Skeletal muscle tissue (tissue), 3 donors: ENCODE measurements at regions not wholly inside any gene's neighbourhood (a gene's known extent, or its start where the extent isn't known, plus 50 kb on each side); places are given as distances from the start of the nearest gene placed in this dataset.

Experiments
- H3K27ac ChIP-seq: one replicate; pipeline ENCODE4 v1.7.0; 2013; ENCODE audit warnings: mild to moderate bottlenecking, low read depth, low read length, inconsistent platforms
- H3K27me3 ChIP-seq, 3 donors: one replicate each; pipeline ENCODE4 v1.7.0; 2013; ENCODE audit warnings: low read length in 3 of 3; ENCODE audit not compliant: control insufficient read depth in 3 of 3, insufficient read depth in 3 of 3
- H3K36me3 ChIP-seq, 3 donors: one replicate each; pipeline ENCODE4 v1.7.0; 2013; ENCODE audit warnings: low read length in 3 of 3; ENCODE audit not compliant: control insufficient read depth in 3 of 3, insufficient read depth in 3 of 3
- H3K4me1 ChIP-seq, 3 donors: one replicate each; pipeline ENCODE4 v1.7.0; 2013; ENCODE audit warnings: low read length in 3 of 3, mild to moderate bottlenecking in 3 of 3; ENCODE audit not compliant: control insufficient read depth in 3 of 3, insufficient read depth in 3 of 3
- H3K4me3 ChIP-seq, 3 donors: one replicate each; pipeline ENCODE4 v1.7.0; 2013; ENCODE audit warnings: low read length in 3 of 3
- H3K9ac ChIP-seq, 3 donors: one replicate each; pipeline ENCODE4 v1.7.0; 2013; ENCODE audit warnings: low read length in 3 of 3, mild to moderate bottlenecking in 3 of 3, moderate library complexity in 2 of 3, low read depth in 1 of 3
- H3K9me3 ChIP-seq, 3 donors: one replicate each; pipeline ENCODE4 v1.7.0; 2013; ENCODE audit warnings: low read length in 3 of 3; ENCODE audit not compliant: control insufficient read depth in 3 of 3
- donor health status: Osteomylitis.

GRCh38 chr5:144065786-144066185 lies 104.7 kb downstream of the YIPF5 start:
- Histone ChIP-seq H3K27me3 (no peaks in the 10 kb centered on the region), H3K4me1 (no peaks in the 10 kb centered on the region), H3K27ac (no peak overlapping the region), H3K9ac (no peak overlapping the region), H3K9me3 (no peaks in the 10 kb centered on the region), H3K4me3 (no peak overlapping the region), H3K36me3 (no peaks in the 10 kb centered on the region)

DNA sequence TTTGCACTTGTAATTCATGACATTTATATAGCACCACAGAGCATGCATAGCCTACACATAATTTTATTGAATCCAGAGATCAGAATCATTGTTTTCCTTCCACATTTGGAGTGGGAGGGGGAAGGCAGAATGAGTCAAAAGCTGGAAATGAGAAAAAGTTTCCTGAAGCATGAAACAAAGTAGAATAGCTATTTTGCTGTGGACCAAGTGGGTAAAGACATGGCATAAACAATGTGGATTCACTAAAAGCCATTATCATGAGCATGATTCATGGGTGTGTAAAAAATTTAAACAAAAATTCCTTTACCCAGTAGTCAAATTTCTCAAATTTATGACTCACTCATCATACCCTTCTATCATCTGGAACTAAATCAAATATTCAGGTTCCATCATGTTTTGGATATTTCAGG lies 97.9 kb downstream of the YIPF5 start:
- Histone ChIP-seq H3K9me3 (no peaks in the 10 kb centered on the region), H3K9ac (no peak overlapping the region), H3K4me3 (no peak overlapping the region), H3K4me1 (no peaks in the 10 kb centered on the region), H3K27me3 (no peaks in the 10 kb centered on the region), H3K36me3 (no peaks in the 10 kb centered on the region), H3K27ac (no peak overlapping the region)

DNA sequence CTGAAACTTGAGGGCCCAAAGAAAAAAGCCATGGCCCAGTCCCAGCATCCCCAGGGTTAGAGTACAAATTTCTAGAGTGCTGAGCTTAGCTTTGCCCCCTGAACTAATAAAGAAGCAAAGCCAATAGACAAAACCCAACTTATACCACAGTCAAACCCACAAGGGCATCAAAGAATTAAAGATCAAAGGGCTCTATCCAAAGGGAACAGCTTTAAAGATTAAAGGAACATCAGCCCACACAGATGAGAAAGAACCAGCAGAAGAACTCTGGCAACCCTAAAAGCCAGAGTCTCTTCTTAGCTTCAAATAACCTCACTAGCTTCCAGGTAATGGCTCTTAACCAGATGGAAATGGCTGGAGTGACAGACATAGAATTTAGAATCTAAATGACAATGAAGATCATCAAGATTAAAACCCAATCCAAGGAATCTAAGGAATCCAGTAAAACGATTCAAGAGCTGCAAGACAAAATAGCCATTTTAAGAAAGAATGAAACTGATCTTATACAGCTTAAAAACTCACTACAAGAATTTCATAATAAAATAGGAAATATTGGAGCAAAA lies 93.9 kb downstream of the YIPF5 start:
- Histone ChIP-seq H3K27me3 (no peaks in the 10 kb centered on the region), H3K9me3 (peaks cover 0 to 4% (median 0%) of the 10 kb centered on the region in 3 donors), H3K4me1 (no peaks in the 10 kb centered on the region), H3K9ac (no peak overlapping the region), H3K4me3 (no peak overlapping the region), H3K27ac (no peak overlapping the region), H3K36me3 (no peaks in the 10 kb centered on the region)

GRCh38 chr5:144083185-144083584 lies 87.3 kb downstream of the YIPF5 start:
- Histone ChIP-seq H3K4me3 (no peak overlapping the region), H3K9me3 (peaks cover 0 to 3% (median 0%) of the 10 kb centered on the region in 3 donors), H3K27ac (no peak overlapping the region), H3K9ac (no peak overlapping the region), H3K4me1 (no peaks in the 10 kb centered on the region), H3K27me3 (no peaks in the 10 kb centered on the region), H3K36me3 (no peaks in the 10 kb centered on the region)

- Histone ChIP-seq H3K27me3 (no peaks in the 10 kb centered on the region), H3K4me1 (peaks cover 0 to 11% (median 5%) of the 10 kb centered on the region in 3 donors), H3K27ac (no peak overlapping the region), H3K9ac (no peak overlapping the region), H3K4me3 (no peak overlapping the region), H3K36me3 (no peaks in the 10 kb centered on the region), H3K9me3 (no peaks in the 10 kb centered on the region)
Observed at GRCh38 chr5:144084971-144085370, 85.5 kb downstream of the YIPF5 start.

DNA sequence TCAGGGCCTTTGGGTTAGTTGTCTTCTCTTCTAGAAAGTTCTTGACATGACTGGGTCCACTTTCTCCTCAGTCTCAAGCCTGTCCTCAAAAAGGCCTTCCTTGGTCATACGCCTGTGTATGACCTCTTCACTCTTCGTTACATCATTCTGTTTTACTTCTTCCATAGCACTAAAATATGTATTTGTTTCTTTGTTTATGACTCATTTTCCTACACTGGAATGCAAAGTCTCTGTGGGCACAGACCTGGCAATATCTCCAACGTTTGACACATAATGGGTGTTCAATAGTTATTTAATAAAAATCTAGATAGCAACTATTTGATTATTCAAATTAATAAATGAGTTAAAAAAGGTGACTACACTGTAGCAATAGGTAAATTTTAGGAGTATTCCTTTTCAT lies 85.1 kb downstream of the YIPF5 start:
- Histone ChIP-seq H3K9ac (no peak overlapping the region), H3K27me3 (no peaks in the 10 kb centered on the region), H3K9me3 (no peaks in the 10 kb centered on the region), H3K36me3 (no peaks in the 10 kb centered on the region), H3K27ac (no peak overlapping the region), H3K4me1 (peaks cover 0 to 11% (median 6%) of the 10 kb centered on the region in 3 donors), H3K4me3 (no peak overlapping the region)

DNA sequence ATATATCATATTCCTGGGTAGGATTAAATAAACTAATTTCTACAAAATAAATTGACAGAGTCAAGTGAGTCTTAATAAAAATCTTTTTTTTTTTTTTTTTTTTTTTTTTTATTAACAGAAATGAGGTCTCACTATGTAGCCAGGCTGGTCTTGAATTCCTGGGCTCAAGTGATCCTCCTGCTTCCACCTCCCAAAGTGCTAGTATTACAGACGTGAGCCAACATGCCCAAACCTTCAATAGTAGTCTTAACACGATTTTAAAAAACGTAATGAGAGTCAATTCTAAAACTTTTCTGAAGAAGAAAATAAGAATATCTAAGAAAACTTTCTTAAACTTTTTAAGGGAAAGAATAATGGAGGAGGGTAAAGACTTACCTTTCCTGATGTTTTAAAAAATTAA lies 84.2 kb downstream of the YIPF5 start:
- H3K4me3 ChIP-seq, result no peak overlapping the region
- H3K9ac ChIP-seq, result no peak overlapping the region
- no peaks in the 10 kb centered on the region for H3K36me3 ChIP-seq
- H3K9me3 ChIP-seq, result no peaks in the 10 kb centered on the region
- H3K27ac ChIP-seq, result no peak overlapping the region
- H3K27me3 ChIP-seq, result no peaks in the 10 kb centered on the region
- peaks cover 0 to 11% (median 6%) of the 10 kb centered on the region in 3 donors for H3K4me1 ChIP-seq

GRCh38 chr5:144087576-144087975 lies 82.9 kb downstream of the YIPF5 start:
- Histone ChIP-seq H3K9ac (no peak overlapping the region), H3K4me1 (peaks cover 0 to 11% (median 6%) of the 10 kb centered on the region in 3 donors), H3K27me3 (no peaks in the 10 kb centered on the region), H3K9me3 (no peaks in the 10 kb centered on the region), H3K27ac (no peak overlapping the region), H3K4me3 (no peak overlapping the region), H3K36me3 (no peaks in the 10 kb centered on the region)

DNA sequence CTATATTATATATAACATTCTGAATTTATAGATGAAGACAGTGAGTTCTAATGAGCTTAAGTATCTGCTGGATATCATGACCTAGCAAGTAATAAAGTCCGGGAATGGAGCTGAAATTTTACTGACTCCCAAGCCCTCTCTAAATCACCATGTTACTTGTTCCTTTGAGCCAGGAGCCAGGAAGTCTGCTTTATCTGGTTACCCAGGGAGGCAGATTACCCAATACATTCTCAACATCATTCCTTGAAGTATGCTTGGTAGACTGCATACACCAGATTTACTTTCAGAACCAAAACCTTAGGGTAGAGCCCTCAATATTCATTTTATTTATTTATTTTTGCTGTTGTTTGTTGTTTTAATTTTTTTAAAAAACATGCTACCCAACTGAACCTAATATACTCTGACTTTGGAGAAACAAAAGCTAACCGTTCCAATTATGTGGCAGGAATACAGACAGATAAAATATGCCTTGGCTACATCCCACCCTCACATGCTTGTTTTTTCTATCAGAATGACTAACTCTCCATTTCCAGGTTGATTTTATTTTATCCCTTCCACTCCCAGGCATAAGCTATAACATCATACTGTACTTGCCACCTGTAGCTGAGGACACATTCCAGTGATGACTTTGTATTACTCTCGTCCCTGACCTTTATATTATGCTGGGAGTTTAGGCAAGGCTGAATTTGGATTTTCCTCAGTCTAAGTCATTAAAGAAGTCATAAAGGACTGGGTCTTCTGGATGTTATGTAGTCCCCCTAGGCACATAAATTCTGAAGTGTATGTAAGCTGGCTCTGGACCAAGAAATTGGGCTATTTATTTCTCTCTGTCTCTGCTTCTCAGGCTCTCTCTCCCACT lies 82.0 kb downstream of the YIPF5 start:
- no peaks in the 10 kb centered on the region for H3K27me3 ChIP-seq
- H3K27ac ChIP-seq, result no peak overlapping the region
- no peaks in the 10 kb centered on the region for H3K9me3 ChIP-seq
- H3K4me3 ChIP-seq, result no peak overlapping the region
- peaks cover 0 to 11% (median 6%) of the 10 kb centered on the region in 3 donors for H3K4me1 ChIP-seq
- H3K9ac ChIP-seq, result no peak overlapping the region
- H3K36me3 ChIP-seq, result no peaks in the 10 kb centered on the region

DNA sequence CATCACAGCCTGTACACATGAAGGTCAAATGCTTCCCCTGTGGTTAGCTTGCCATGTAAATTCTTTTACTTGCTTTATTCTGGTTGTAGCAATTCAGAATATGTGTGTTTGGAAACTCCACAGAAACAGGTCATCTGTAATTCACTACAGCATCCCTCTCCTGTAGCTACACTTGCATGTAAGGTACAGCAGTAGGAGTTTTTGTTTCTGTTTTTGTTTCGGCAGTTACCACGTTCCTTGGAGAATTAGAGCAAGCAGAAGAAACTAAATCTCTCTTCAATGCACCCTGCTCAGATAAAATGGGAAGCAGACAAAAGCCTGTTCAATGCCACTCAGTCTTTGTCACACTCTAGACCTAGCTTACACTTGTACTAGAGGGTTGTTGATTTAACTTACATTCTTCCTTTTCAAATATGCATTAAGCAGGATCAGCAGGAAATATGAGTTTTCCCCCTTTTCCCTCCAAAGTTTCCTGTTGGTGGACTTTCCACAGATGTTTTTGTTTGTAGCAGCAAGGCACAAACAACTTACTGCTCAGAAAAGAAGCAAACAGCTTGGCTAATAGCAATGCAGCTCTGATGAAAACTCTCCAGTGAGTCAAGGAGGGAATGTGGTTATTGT lies 80.9 kb downstream of the YIPF5 start:
- Histone ChIP-seq H3K4me3 (no peak overlapping the region), H3K9ac (no peak overlapping the region), H3K36me3 (no peaks in the 10 kb centered on the region), H3K27me3 (no peaks in the 10 kb centered on the region), H3K4me1 (peaks cover 0 to 11% (median 6%) of the 10 kb centered on the region in 3 donors), H3K9me3 (no peaks in the 10 kb centered on the region), H3K27ac (no peak overlapping the region)
